H1 (cell line): ENCODE measurements at regions not wholly inside any gene's neighbourhood (a gene's known extent, or its start where the extent isn't known, plus 50 kb on each side); places are given as distances from the start of the nearest gene placed in this dataset.

Experiments used
- CTCF ChIA-PET: fragments of 300-600 bp; sonication (Branson Sonifier 250); formaldehyde crosslinking; loops from one replicate; lab custom pipeline; 2021; ENCODE audit not compliant: partially characterized antibody; lab: Charles Lee
- POLR2A ChIA-PET: fragments of 300-600 bp; sonication (Branson Sonifier 250); formaldehyde crosslinking; loops from one replicate; lab custom pipeline; 2021; ENCODE audit warnings: inconsistent platforms; ENCODE audit not compliant: partially characterized antibody; lab: Charles Lee
- DNase-seq, 2 experiments: peaks; one replicate each; pipeline versions ENCODE4 v3.0.0 to v3.0.0-alpha.2; 2010 to 2022; ENCODE audit warnings: low spot score in 2 of 2, low read depth in 1 of 2, mixed read lengths in 1 of 2
- FAIRE-seq: peaks from 2 replicates; lab custom pipeline; 2011; peaks lifted over from hg19 to GRCh38; lab: Jason Lieb, UNC
- H2AFZ ChIP-seq: 2 replicates; pipeline ENCODE4 v1.8.1; 2012; ENCODE audit warnings: low read length, inconsistent platforms
- H2AK5ac ChIP-seq: 2 replicates; pipeline ENCODE4 v1.6.1; 2013; ENCODE audit warnings: low read depth, low read length
- H2BK120ac ChIP-seq: replicated peaks from 2 replicates; pipeline ENCODE3; 2013; ENCODE audit warnings: low read depth, low read length, inconsistent platforms
- H2BK12ac ChIP-seq: 2 replicates; pipeline ENCODE4 v1.6.1; 2013; ENCODE audit warnings: low read depth, low read length
- H2BK15ac ChIP-seq: 2 replicates; pipeline ENCODE4 v1.6.1; 2013; ENCODE audit warnings: low read length
- H2BK20ac ChIP-seq: 2 replicates; pipeline ENCODE4 v1.6.1; 2013; ENCODE audit warnings: low read length
- H2BK5ac ChIP-seq: 2 replicates; pipeline ENCODE4 v1.6.1; 2013; ENCODE audit warnings: low read depth, low read length
- H3K14ac ChIP-seq: 2 replicates; pipeline ENCODE4 v1.6.1; 2013; ENCODE audit warnings: inconsistent platforms; ENCODE audit not compliant: insufficient read length
- H3K18ac ChIP-seq: 2 replicates; pipeline ENCODE4 v1.6.1; 2013; ENCODE audit warnings: low read length; ENCODE audit errors: extremely low read depth
- H3K23ac ChIP-seq: 2 replicates; pipeline ENCODE4 v1.6.1; 2013; ENCODE audit warnings: inconsistent platforms; ENCODE audit not compliant: insufficient read length
- H3K23me2 ChIP-seq: 2 replicates; pipeline ENCODE4 v1.6.1; 2013; ENCODE audit warnings: low read depth, low read length
- H3K27ac ChIP-seq: 2 replicates; pipeline ENCODE4 v1.6.1; 2011; ENCODE audit warnings: low read depth, low read length, inconsistent platforms
- H3K27me3 ChIP-seq, 4 experiments: replicated peaks in 1 of 4; 1 replicate in 1 of 4; 2 replicates in 3 of 4; pipeline versions ENCODE4 v1.6.1 to v1.8.1; 2011 to 2013; ENCODE audit warnings: low read length in 3 of 4, mild to moderate bottlenecking in 3 of 4, inconsistent platforms in 2 of 4, mixed read lengths in 2 of 4, moderate library complexity in 1 of 4; ENCODE audit not compliant: control insufficient read depth in 3 of 4, insufficient read depth in 3 of 4; ENCODE audit errors: extremely low read depth in 1 of 4
- H3K36me3 ChIP-seq, 4 experiments: 2 replicates each; pipeline versions ENCODE4 v1.6.1 to v1.8.1; 2011 to 2013; ENCODE audit warnings: mild to moderate bottlenecking in 4 of 4, low read length in 3 of 4, moderate library complexity in 2 of 4, control low read depth in 1 of 4, inconsistent platforms in 1 of 4; ENCODE audit not compliant: insufficient read depth in 4 of 4, control insufficient read depth in 2 of 4
- H3K4ac ChIP-seq: replicated peaks from 2 replicates; pipeline ENCODE3; 2013; ENCODE audit warnings: low read length, low read depth, mixed read lengths, inconsistent platforms; ENCODE audit not compliant: insufficient read length
- H3K4me1 ChIP-seq, 4 experiments: replicated peaks in 1 of 4; 1 replicate in 1 of 4; 2 replicates in 3 of 4; pipeline versions ENCODE4 v1.6.1 to v1.8.1; 2011 to 2013; ENCODE audit warnings: low read length in 3 of 4, inconsistent platforms in 2 of 4, mixed read lengths in 1 of 4; ENCODE audit not compliant: insufficient read depth in 4 of 4, control insufficient read depth in 3 of 4
- H3K4me2 ChIP-seq, 2 experiments: 2 replicates each; pipeline versions ENCODE4 v1.6.1 to v1.8.1; 2011 to 2013; ENCODE audit warnings: low read depth in 2 of 2, low read length in 2 of 2, control low read depth in 1 of 2, inconsistent platforms in 1 of 2, mild to moderate bottlenecking in 1 of 2; ENCODE audit not compliant: insufficient read depth in 1 of 2
- H3K4me3 ChIP-seq, 4 experiments: fragments of 200-600, 300-600 bp in 1 of 4; sonication (generic), shearing (Covaris generic), sonication (Bioruptor Twin) in 1 of 4; 2 replicates each; pipeline versions ENCODE4 v1.5.1 to v1.8.1; 2011 to 2016; ENCODE audit warnings: low read length in 4 of 4, low read depth in 3 of 4, control low read depth in 2 of 4, inconsistent platforms in 2 of 4, mild to moderate bottlenecking in 2 of 4, mixed read lengths in 1 of 4, moderate library complexity in 1 of 4; ENCODE audit not compliant: insufficient read depth in 2 of 4; ENCODE audit errors: extremely low read depth in 1 of 4
- H3K56ac ChIP-seq: replicated peaks from 2 replicates; pipeline ENCODE3; 2013; ENCODE audit warnings: low read depth, mild to moderate bottlenecking, mixed read lengths, low read length, inconsistent platforms; ENCODE audit not compliant: insufficient read length
- H3K79me1 ChIP-seq: 2 replicates; pipeline ENCODE4 v1.6.1; 2013; ENCODE audit warnings: low read depth, low read length, control low read depth
- H3K79me2 ChIP-seq, 2 experiments: 2 replicates each; pipeline versions ENCODE4 v1.6.1 to v1.8.1; 2012 to 2013; ENCODE audit warnings: low read length in 2 of 2, mild to moderate bottlenecking in 2 of 2, inconsistent platforms in 1 of 2; ENCODE audit not compliant: insufficient read depth in 2 of 2, control insufficient read depth in 1 of 2
- H3K9ac ChIP-seq, 4 experiments: replicated peaks in 1 of 4; 1 replicate in 1 of 4; 2 replicates in 3 of 4; pipeline versions ENCODE4 v1.6.1 to v1.8.1; 2011 to 2013; ENCODE audit warnings: low read depth in 3 of 4, low read length in 3 of 4, control low read depth in 2 of 4, mild to moderate bottlenecking in 2 of 4, moderate library complexity in 2 of 4, inconsistent platforms in 1 of 4; ENCODE audit errors: extremely low read depth in 1 of 4
- H3K9me3 ChIP-seq, 2 experiments: 2 replicates each; pipeline versions ENCODE4 v1.6.1 to v1.8.1; 2012 to 2013; ENCODE audit warnings: mild to moderate bottlenecking in 2 of 2, moderate library complexity in 2 of 2, control low read depth in 1 of 2, inconsistent platforms in 1 of 2, low read depth in 1 of 2, low read length in 1 of 2, mixed read lengths in 1 of 2; ENCODE audit not compliant: insufficient read depth in 2 of 2
- H4K20me1 ChIP-seq, 2 experiments: replicated peaks in 1 of 2; 2 replicates each; pipeline versions ENCODE3 to v1.8.1; 2011 to 2013; ENCODE audit warnings: inconsistent platforms in 2 of 2, low read length in 2 of 2, mild to moderate bottlenecking in 1 of 2; ENCODE audit not compliant: insufficient read depth in 2 of 2, control insufficient read depth in 1 of 2
- H4K5ac ChIP-seq: 2 replicates; pipeline ENCODE4 v1.6.1; 2013; ENCODE audit warnings: low read length, low read depth, mixed read lengths, inconsistent platforms; ENCODE audit not compliant: insufficient read length
- H4K8ac ChIP-seq: 2 replicates; pipeline ENCODE4 v1.8.0; 2013; ENCODE audit warnings: mild to moderate bottlenecking, moderate library complexity, low read length, inconsistent platforms; ENCODE audit not compliant: insufficient read depth; ENCODE audit errors: extremely low read depth
- H4K91ac ChIP-seq: replicated peaks from 2 replicates; pipeline ENCODE3; 2013; ENCODE audit warnings: low read length, mixed read lengths, inconsistent platforms; ENCODE audit not compliant: insufficient read length
- ASH2L ChIP-seq: fragments of 200-600, 300-600 bp; sonication (generic); IDR thresholded peaks from one replicate; pipeline ENCODE4 v1.7.1; 2017; ENCODE audit warnings: low read length
- SIX5 ChIP-seq: IDR thresholded peaks from 2 replicates; pipeline ENCODE4 v1.6.1; 2011; ENCODE audit warnings: mild to moderate bottlenecking, low read depth, low read length
- WGBS, 2 experiments: shearing (Covaris generic) in 1 of 2; methylation state at CpG; one replicate each; pipeline versions ENCODE4 v1.1.6 to v1.1.7; 2013 to 2015; ENCODE audit warnings: low lambda C conversion rate in 2 of 2, mixed read lengths in 2 of 2, inconsistent platforms in 1 of 2, low coverage in 1 of 2, missing lambda C conversion rate in 1 of 2; ENCODE audit not compliant: insufficient replicate concordance in 2 of 2, insufficient coverage in 1 of 2, insufficient read length in 1 of 2; ENCODE audit errors: extremely low coverage in 1 of 2, missing lambda C conversion rate in 1 of 2; 5-methylcytosine and 5-hydroxymethylcytosine counted together

GRCh38 chrX:20427173-20427770 lies 160.6 kb upstream of the RPS6KA3 start:
- Histone ChIP-seq H3K79me1 (no peaks in the 10 kb centered on the region), H2BK20ac (no peak overlapping the region), H3K4me3 (no peak overlapping the region), H3K56ac (no peak overlapping the region), H3K18ac (no peak overlapping the region), H2BK5ac (no peak overlapping the region), H3K27ac (no peak overlapping the region), H3K23me2 (no peaks in the 10 kb centered on the region), H2AK5ac (no peak overlapping the region)
- no peak for DNase-seq
- peak; percentile 22; the same call in 1 of the 2 replicates for TF ChIP-seq SIX5
- TF ChIP-seq ASH2L, result no peak
- TF ChIP-seq, all 59 proteins: peak for 1
- no peak overlapping the region for H4K91ac ChIP-seq
- no peak overlapping the region for H3K14ac ChIP-seq
- ChIA-PET CTCF (no interaction called here), POLR2A (no interaction called here)
- H2BK12ac ChIP-seq, result no peak overlapping the region
- no peak overlapping the region for H2BK120ac ChIP-seq
- H4K5ac ChIP-seq, result no peak overlapping the region
- H3K27me3 ChIP-seq, result no peaks in the 10 kb centered on the region
- H2BK15ac ChIP-seq, result no peak overlapping the region
- H4K20me1 ChIP-seq, result no peaks in the 10 kb centered on the region
- H3K79me2 ChIP-seq, result no peaks in the 10 kb centered on the region
- no peak overlapping the region for H3K9ac ChIP-seq
- H2AFZ ChIP-seq, result no peak overlapping the region; the same call in 1 of the 2 replicates
- no peaks in the 10 kb centered on the region for H3K4me1 ChIP-seq
- H3K23ac ChIP-seq, result no peak overlapping the region
- H4K8ac ChIP-seq, result no peak overlapping the region; the same call in 1 of the 2 replicates
- no peak overlapping the region for H3K4ac ChIP-seq
- no peak for FAIRE-seq
- no peaks in the 10 kb centered on the region for H3K36me3 ChIP-seq
- WGBS, 2 experiments, result 80% methylated on average over 3 of the region's 3 CpGs; no CpG with 5 or more reads in 1 of the 2 experiments
- no peaks in the 10 kb centered on the region for H3K9me3 ChIP-seq
- no peak overlapping the region for H3K4me2 ChIP-seq
